ENCODE measurements at regions not wholly inside any gene's neighbourhood (a gene's known extent, or its start where the extent isn't known, plus 50 kb on each side); places are given as distances from the start of the nearest gene placed in this dataset.
"Not testable (repeated sequence)": the region's sequence is repeated elsewhere in the genome, so short reads cannot be mapped to it uniquely, and the experiment has no call there.

GRCh38 chr2:200194746-200195145 is 111.7 kb upstream of the SPATS2L start:
- no peak for DNase-seq (ENCODE audit: extremely low read depth, insufficient read length)
- Histone ChIP-seq H3K27me3 (replicated peaks; ENCODE audit: control insufficient read depth, insufficient read depth, low read length) (no peaks in the 10 kb centered on the region), H3K4me3 (replicated peaks; ENCODE audit: low read depth, low read length) (no peak overlapping the region), H3K36me3 (ENCODE audit: control insufficient read depth, insufficient read depth, low read length) (no peaks in the 10 kb centered on the region)
- TF ChIP-seq CTCF (IDR thresholded peaks at IDR 0.05; ENCODE audit: insufficient read depth, low read length, poor library complexity, severe bottlenecking): no peak

GRCh38 chr2:200199005-200199404 is 107.5 kb upstream of the SPATS2L start:
- no peak for DNase-seq (ENCODE audit: extremely low read depth, insufficient read length)
- Histone ChIP-seq H3K36me3 (ENCODE audit: control insufficient read depth, insufficient read depth, low read length) (no peaks in the 10 kb centered on the region), H3K4me3 (replicated peaks; ENCODE audit: low read depth, low read length) (no peak overlapping the region), H3K27me3 (replicated peaks; ENCODE audit: control insufficient read depth, insufficient read depth, low read length) (no peaks in the 10 kb centered on the region)
- TF ChIP-seq CTCF (IDR thresholded peaks at IDR 0.05; ENCODE audit: insufficient read depth, low read length, poor library complexity, severe bottlenecking): no peak

DNA sequence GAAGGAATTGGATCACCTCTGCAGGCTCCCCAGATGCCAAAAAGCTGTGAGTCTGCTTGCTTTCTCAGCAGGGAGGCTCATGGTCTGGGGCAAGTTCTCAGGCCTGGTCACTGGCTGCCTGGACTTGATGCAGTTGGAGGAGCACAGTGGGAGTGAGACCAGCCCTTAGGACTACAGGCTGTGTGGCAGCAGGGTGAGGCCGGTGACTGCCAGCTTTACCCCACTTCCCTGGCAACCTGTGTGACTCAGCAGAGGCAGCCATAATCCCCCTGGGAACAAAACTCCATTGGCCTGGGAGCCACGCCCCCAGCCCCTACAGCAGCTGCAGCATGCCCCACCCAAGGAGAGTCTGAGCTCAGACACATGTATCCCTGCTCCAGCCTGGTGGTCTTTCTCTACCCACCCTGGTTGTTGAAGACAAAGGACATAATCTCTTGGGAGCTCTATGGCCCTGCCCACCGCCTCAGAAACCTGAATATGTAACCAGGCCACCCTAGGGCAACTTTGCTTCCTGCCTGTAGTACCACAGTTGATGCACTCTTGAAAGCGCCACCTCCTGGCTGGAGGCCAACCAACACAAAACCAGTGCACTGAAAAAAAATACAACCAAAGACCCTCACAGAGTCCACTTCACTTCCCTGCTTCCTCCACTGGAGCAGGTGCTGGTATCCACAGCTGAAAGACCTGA is 106.8 kb upstream of the SPATS2L start:
- Histone ChIP-seq H3K4me3 (replicated peaks; ENCODE audit: low read depth, low read length) (no peak overlapping the region), H3K36me3 (ENCODE audit: control insufficient read depth, insufficient read depth, low read length) (no peaks in the 10 kb centered on the region), H3K27me3 (replicated peaks; ENCODE audit: control insufficient read depth, insufficient read depth, low read length) (no peaks in the 10 kb centered on the region)
- peak; percentile 28 for TF ChIP-seq CTCF (IDR thresholded peaks at IDR 0.05; ENCODE audit: insufficient read depth, low read length, poor library complexity, severe bottlenecking)
- no peak for DNase-seq (ENCODE audit: extremely low read depth, insufficient read length)

DNA sequence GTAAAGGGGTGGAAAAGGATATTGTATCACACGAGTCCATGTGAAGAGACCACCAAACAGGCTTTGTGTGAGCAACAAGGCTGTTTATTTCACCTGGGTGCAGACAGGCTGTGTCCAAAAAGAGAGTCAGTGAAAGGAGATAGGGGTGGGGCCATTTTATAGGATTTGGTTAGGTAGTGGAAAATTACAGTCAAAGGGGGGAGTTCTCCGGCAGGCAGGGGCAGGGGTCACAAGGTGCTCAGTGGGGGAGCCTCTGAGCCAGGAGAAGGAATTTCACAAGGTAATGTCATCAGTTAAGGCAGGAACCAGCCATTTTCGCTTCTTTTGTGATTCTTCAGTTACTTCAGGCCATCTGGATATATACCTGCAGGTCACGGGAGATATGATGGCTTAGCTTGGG is 104.7 kb upstream of the SPATS2L start:
- not testable (repeated sequence) for H3K4me3 ChIP-seq (replicated peaks; ENCODE audit: low read depth, low read length); H3K36me3 ChIP-seq (ENCODE audit: control insufficient read depth, insufficient read depth, low read length); H3K27me3 ChIP-seq (replicated peaks; ENCODE audit: control insufficient read depth, insufficient read depth, low read length); DNase-seq (ENCODE audit: extremely low read depth, insufficient read length)

DNA sequence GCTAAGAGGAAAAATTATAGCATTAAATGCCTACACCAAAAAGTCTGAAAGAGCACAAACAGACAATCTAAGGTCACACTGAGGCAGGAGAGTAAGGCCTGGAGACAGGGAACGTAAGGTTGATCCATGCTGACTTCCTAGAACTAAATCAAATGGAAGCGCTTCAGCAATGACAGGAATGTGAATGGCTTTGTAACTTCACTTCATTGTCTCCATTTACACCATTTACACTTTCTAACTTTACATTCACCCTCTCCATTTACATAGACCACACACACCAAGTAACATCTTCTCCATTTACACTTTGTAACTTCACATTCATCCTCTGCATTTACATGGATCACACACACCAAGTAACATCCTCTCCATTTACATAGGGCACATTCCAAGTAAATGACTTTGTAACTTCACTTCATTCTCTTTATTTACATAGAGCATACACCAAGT is 103.1 kb upstream of the SPATS2L start:
- Histone ChIP-seq H3K27me3 (replicated peaks; ENCODE audit: control insufficient read depth, insufficient read depth, low read length) (no peaks in the 10 kb centered on the region), H3K36me3 (ENCODE audit: control insufficient read depth, insufficient read depth, low read length) (no peaks in the 10 kb centered on the region), H3K4me3 (replicated peaks; ENCODE audit: low read depth, low read length) (no peak overlapping the region)
- no peak for TF ChIP-seq CTCF (IDR thresholded peaks at IDR 0.05; ENCODE audit: insufficient read depth, low read length, poor library complexity, severe bottlenecking)
- no peak for DNase-seq (ENCODE audit: extremely low read depth, insufficient read length)

GRCh38 chr2:200208041-200208440 is 98.5 kb upstream of the SPATS2L start:
- no peaks in the 10 kb centered on the region for H3K27me3 ChIP-seq (replicated peaks; ENCODE audit: control insufficient read depth, insufficient read depth, low read length)
- no peak for TF ChIP-seq CTCF (IDR thresholded peaks at IDR 0.05; ENCODE audit: insufficient read depth, low read length, poor library complexity, severe bottlenecking)
- H3K4me3 ChIP-seq (replicated peaks; ENCODE audit: low read depth, low read length): no peak overlapping the region
- no peak for DNase-seq (ENCODE audit: extremely low read depth, insufficient read length)
- no peaks in the 10 kb centered on the region for H3K36me3 ChIP-seq (ENCODE audit: control insufficient read depth, insufficient read depth, low read length)

Data from GM06990 (cell line).